ENCODE measurements at regions not wholly inside any gene's neighbourhood (a gene's known extent, or its start where the extent isn't known, plus 50 kb on each side); places are given as distances from the start of the nearest gene placed in this dataset.

DNA sequence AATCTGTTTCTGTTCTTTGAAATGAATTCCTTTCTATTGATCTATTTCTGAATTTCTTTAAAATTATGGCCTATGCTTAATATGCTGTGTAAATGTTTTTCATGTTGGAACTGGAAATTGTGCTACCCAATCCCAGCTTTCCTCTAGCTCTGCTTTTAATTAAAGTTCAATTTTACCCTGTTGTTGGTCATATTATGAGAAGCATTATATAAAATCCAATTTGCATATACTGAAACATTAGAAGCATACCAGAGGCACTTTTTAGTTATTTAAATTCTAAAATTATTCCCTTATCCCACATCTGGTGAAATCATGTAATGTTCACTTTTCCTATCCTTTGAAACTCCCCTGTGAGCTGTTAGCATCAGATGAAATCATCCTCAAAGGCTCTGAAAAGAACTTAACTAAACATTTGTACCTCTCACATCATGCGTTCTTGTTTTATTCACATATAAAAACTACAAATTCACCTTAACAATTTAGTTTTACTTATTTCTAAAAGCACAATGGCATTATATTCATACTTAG is 160.6 kb upstream of the COL21A1 start:
- no peak for DNase-seq

DNA sequence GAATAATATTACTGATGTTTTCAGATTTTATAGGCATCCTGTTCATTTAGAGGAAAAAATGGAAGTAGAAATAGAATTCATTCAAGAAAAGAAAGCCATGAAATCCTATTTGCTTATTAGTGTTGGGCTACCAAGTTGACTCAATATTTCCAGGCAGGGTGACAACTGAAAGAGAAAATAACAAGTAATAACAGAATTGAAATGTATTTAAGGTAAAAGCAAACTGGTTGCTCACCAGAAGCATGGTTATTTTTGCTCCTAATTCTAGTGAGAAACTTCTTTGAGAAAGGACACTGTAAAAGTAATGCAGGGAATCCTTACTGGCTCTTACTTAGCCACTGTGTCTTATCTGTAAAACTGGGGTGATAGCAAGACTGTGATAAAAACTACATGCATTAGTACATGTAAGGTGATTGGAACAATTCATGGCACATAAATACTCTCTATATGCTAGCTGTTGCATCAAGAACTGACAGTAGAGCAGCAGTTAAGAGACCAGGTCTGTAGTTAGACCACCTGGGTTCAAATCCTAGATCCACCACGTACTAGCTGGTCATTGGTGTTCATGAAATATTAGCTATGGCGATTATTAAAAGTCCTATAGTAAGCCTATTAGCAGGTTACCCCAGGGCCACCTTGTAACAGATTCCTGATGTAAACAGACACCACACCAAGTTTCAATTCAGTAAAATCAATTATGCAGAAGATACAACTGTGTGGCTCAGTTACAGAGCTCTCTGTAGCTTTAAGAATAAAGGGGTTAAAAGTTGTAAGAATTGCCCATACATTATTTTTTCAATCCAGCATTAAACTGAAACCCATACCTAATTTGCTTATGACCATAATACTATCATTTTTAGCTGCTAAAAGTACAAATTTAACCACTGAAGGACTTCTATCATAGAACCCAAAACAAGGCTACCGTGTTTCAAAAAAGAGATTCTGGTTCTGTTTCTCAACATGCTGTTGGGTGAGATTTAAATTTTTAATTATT is 159.2 kb upstream of the COL21A1 start:
- no peak for DNase-seq

DNA sequence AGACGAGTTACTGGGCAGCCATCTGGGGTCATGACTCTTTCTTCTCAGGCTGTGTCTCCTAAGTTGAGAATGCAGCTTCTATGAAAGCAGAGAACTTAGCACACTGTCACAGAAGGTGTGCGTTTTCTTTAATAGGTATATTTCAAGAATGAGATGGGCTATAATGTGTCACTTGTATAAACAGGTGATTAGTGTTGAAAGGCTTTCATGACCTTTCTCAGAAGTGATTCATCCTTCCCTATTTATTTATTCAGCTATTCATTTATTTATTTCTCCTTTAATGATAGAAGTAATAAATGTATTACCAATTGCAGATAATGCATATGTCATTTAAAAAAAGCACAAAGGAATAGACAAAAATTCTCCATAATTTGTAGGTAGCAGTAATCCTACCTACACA is 157.2 kb upstream of the COL21A1 start:
- no peak for DNase-seq

DNA sequence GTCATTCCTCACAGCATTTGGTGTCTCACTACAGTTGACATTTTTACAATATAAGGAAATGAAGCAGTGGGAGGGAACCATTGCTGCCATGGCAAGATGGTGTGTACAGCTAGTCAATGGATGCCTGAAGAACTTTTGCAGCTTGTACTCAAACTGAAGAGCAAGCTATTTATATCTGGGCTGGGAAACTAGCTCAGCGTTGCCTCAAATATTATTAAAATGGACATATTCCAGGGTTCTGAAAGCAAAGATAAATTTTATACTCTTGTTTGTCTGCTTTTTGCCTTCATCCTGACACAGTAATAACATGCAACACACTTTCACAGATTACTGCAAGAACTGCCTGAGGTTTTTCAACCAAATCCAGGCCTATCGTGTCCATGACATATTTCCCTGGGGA is 156.4 kb upstream of the COL21A1 start:
- DNase-seq, result no peak

DNA sequence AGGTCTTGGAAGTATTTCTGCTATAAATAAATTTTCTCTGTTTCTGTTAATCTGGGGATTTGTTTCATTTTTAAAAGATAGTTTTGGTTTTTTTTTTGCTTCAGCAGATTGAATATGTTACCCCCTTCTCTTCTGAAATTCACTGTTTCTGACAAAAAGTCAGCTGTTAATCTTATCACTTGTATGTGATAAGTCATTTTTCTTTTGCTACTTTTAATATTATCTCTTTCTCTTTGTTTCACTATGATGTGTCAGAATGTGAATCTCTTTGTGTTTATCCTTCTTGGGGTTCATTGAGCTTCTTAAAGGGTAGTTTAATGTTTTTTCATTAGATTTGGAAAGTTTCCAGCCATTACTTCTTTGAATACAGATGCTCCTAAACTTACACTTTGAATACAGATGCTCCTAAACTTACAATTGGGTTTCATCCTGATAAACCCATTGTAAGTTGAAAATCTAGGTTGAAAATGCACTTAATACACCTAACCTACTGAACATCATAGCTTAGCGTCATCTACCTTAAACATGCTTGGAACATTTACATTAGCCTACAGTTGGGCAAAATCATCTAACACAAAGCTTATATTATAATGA is 154.2 kb upstream of the COL21A1 start:
- DNase-seq, result no peak

DNA sequence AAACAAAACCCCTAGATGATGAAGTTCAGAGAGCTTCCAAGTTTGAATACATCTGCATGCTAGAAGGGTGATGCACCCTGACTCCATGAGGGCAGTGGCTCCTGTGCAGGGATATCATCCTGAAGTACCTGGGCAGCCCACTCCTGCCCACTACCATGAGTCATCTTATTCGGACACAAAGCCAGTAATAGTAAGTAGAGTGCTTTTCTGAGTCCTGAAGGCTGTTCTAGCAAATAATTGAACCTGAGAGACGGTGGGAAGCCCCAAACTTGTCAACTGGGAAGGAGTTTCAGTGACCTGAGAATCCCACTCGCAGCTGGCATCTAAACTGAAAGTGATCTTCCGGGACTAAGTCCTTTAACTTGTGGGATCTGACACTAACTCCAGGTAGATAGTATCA is 152.9 kb upstream of the COL21A1 start:
- DNase-seq, result no peak

DNA sequence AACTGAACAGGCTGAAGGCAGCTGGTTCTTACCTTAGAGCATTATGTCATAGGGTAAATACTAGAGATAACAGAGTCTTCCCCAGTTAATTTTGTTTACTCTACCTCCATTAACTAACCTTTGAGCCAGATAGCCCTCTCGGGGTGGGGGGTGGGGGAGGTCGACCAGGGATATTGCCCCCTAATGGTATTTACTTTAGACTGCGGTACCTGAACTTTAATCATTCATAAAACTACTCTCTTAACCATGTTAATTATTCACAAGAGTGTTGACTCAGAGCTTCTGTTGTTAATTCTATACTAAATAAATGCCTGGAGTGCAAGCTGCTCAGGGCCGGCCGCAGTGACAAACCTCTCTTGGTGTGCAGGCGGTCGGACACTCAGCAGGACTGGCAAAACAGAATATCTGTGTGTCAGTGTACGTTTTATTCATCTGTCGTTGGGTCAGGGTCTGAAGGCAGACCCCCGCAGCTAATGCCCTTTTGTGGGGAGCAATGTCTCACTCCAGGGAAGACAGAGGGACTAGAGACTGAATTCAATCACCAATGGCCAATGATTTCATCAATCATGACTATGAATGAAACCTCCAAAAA is 152.4 kb upstream of the COL21A1 start:
- DNase-seq, result no peak

DNA sequence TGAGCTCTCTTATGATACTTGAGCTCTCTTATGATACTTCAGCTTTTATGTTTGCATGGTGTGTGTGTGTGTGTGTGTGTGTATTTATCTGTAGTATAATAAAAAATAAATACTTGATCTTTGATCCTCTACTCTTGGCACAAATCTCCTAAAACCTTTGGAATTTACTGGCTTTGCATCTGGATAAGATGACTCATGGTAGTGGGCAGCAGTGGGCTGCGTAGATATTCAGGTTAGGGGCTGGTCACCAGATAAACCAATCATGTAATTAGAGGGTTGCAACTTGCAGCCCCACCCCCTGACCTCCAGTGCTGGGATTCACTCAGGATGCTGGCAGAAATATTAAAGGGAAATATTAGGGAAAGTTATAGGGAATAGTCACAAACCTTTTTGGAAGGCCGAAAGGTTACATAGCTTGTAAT is 151.9 kb upstream of the COL21A1 start:
- no peak for DNase-seq

DNA sequence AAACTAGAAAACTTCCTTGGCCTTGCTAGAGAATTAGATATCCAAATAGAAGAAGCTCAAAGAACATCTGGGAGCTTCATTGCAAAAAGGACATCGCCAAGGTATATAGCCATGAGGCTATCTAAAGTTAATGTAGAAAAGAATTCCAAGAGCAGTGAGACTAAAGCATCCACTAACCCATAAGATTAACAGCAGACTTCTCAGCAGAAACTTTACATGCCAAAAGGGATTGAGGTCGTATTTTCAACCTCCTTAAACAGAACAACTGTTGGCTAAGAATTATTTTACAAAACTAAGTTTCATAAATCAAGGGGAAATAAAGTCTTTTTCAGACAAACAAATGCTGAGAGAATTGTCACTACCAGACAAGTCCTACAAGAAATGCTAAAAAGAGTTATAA is 149.1 kb upstream of the COL21A1 start:
- no peak for DNase-seq

DNA sequence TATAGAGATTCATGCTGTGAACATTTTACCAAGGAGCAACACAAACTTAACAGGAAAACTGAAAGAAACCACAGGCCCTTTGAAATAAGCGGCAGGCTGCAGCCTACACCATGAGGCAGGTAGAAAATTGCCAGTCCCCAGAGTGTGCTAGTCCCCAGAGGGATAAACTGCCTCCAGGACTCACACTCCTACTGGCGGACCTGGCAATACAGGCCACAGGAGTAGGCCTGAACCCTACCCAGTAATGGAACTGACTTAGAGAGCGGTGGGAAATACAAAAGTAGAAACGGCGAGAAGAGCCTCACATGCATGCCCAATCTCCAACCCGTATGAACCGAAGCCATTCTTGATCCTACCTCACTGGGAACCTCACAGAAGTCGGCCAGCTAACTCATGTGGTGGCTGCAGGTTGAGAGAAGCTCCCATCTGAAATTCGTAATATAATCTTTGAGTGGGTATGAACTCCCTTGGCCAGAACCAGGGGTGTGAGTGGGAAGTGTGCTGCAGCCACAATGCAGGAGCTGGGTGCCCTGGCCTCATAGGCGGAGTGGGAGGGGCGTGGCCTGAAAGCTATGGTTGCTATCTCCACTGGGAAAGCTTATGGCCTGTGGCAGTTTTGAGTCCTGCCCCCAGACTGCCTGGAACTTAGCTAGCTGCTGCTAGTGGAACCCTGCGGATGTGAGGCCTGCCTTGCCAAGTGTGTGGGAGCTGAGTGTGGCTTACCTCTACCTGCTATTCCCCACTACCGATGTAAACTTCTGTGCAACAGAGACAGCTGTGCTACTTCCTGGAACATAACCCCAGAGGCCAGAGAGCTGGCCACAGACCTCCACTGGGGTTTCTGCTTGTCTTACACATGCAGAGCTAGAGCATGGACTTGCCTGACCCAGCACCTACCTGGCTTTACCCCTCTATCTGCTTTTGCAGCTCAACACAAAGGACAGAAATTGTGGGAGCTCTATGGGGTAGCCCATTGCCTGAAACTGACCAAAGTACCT is 146.5 kb upstream of the COL21A1 start:
- DNase-seq, result no peak

DNA sequence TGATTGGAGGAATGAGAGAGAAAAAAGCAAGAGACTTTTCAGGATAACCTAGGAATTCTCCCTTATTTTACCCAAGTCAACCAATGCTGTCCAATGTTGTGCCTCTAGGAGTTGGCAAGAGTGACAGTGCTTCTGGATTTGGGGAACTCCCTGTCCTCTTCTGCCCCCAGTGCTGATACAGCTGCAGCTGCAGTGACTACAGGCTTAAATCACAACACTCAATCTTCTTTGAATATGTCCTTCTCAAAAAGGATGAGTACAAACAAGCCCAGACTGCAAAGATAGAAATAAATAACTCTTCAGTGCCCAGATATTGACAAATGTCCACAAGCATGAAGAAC is 141.0 kb upstream of the COL21A1 start:
- no peak for DNase-seq

DNA sequence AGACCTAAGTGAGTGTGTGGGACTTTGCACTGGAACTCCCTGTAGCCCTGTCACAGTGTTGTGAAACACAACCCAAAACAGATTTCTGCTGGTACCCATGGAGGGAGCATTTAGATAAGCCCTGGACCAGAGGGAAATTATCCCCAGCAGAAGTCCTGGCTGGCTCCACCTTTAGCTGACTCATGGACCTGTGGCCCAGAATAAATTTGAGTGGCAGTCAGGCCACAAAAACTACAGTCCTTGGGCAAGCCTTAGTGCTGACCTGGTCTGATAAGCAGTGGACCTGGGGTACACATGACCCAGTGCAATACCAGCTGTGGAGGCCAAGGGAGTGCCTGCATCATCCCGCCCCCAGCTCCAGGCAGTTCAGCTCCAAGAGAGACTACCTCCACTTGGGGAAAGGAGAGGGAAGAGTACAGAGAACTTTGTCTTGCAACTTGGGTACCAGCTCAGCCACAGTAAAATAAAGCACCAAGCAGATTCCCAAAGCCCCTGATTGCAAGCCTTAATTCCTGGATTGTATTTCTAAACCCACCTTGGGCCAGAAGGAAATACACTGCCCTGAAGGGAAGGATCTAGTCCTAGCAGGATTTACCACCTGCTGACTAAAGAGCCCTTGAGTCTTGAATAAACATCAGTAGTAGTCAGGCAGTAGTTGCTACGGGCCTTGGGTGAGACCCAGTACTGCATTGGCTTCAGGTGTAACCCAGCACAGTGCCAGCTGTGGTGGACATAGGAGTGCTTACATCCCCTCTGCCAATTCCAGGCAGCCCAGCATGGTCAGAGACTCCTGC is 140.4 kb upstream of the COL21A1 start:
- no peak for DNase-seq

DNA sequence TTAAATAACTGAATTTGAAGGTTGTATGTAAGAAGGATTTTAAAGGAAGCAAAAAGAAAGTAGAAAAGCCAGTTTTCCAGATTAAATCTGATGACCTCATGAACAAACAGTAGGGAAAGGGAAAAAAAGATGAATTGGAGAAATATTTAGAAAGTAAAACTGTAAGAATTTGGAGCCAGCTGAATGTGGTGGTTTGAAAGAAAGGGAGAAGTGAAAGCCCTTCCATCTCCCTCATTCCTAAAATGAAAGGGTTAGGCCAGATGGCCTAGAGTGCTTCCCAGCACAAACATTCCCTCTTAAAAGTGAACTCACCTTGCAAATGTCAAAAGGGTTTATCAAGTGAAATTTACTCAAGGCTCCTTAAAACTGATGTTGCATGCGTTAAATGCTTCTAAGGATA is 139.3 kb upstream of the COL21A1 start:
- DNase-seq, result no peak

DNA sequence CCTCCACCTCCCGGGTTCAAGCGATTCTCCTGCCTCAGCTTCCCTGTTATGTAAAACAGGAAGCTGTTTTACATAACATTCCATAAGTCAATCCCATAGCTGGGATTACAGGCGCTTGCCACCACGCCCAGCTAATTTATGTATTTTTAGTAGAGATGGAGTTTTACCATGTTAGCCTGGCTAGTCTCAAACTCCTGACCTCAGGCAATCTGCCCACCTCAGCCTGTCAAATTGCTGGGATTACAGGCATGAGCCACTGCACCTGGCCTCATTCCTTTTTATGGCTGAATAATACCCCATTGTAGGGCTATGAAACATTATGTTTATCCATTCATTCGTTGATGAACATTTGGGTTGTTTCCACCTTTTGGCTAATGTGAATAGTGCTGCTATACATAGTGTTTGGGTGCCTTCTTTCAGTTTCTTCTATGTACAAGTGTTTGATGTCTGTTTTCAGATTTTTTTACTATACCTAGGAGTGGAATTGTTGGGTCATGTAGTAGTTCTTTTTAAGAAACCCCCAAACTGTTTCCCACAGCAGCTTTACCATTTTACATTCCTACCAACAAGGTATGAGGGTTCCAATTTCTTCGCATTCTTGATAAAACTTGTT is 138.7 kb upstream of the COL21A1 start:
- DNase-seq, result no peak

DNA sequence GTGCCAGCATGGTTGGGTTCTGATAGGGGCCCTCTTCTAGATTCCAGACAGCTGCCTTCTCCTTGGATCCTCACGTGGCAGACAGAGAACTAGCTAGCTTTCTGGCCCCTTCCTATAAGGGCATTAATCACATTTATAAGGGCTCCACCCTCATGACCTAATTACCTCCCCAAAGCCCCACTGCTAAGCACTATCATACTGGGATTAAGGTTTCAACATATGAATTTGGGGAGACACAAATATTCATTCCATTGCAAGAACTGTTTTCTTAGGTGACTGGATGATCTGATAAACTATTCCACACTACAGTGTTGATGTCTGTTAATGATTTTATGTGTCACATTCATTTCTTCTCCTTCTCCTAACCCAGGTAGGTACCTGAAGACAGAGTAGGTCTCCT is 135.8 kb upstream of the COL21A1 start:
- DNase-seq, result no peak

DNA sequence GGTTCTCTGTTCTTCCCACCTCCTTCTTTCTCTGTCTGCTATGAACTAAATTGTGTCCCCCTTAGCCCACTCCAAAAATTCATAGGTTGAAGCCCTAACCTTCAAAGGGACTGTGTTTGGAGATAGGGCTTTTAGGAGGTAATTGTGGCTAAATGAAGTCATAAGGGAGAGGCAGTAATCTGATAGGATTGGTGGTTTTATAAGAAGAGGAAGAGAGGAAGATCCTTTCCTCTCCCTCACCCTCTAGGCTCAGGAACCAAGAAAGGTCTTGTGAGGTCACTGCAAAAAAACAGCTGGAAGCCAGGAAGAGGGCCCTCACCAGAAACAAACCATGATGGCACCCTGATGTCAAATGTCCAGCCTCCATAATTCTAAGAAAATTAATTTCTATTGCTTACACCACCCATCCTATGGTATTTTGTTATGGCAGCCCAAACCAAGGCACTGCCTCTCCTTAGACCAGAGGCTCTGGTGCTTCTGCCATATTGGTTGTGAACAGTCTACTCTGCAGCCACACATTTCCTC is 135.1 kb upstream of the COL21A1 start:
- DNase-seq, result no peak

DNA sequence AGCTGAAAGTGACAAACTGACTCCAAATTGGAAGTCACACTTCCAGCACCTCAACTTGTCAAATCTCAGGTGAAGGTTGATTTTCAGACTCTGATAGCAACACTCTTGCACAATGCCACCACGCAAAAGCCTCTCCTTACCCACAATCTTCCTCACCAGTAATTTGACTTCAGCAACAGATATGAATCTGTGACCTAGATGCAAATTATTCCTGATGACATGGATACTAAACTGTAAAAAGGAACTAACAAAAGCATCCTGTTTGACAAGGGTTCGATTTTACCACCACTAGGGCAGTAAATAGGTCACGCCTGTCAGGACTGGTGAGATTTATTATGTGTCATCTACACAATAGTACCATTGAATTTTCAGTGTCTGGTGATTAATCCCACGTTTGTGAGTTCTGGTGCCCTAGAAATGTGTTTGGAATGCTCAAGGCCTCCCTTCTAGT is 134.4 kb upstream of the COL21A1 start:
- no peak for DNase-seq

DNA sequence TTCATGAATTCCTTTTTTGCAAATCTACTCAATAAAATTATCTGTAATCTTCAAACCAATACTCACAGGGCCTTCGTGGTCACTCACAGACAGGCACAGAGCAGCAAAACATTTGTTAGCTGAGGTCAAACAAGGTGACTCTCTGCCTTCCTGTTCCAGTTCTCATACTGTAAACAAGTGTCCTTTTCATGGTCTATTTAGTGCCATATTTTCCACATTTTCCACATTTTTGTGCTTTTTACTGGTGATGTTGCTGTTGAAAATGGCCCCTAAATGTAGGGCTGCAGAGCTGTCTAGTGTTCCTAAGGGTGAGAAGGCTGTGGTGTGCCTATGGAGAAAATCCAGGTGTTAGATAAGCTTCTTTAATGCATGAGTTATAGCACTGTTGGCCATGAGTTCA is 133.1 kb upstream of the COL21A1 start:
- no peak for DNase-seq

DNA sequence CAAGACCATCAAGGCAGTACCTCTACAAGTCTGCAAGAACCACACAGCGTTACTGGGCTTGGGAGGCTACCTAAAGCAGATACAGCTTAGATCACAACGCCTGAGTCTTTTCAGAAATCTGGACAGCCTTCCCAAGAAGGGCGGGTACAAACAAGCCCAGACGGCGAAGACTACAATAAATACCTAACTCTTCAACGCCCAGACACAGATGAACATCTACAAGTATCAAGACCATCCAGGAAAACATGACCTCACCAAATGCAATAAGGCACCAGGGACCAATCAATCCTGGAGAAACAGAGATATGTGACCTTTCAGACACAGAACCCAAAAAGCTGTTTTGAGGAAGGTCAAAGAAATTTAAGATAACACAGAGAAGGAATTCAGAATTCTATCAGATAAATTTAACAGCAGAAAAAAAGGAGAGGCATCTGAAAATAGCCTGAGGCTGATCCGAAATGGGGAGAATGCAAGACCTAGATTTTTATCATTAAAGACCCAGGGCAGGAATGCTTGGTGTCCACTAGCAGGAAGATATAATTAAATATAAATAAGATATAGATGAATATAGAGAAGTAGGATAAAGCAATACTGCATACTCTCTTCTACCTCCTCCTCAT is 131.7 kb upstream of the COL21A1 start:
- no peak for DNase-seq

DNA sequence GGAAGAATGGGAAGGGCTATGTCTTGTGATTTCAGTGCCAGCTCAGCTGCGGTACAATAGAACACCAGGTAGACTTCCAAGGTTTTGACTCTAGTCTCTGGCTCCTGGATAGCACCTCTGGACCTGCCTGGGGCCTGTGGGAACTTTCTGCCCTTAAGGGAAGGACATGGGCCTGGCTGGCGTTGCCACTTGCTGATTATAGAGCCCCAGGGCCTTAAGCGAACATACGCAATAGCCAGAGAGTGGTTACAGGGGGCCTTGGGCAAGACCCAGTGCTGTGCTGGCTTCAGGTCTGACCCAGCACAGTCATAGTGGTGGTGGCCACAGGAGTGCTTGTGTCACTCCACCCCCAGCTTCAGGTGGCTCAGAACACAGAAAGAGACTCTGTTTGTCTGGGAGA is 131.1 kb upstream of the COL21A1 start:
- DNase-seq, result no peak

DNA sequence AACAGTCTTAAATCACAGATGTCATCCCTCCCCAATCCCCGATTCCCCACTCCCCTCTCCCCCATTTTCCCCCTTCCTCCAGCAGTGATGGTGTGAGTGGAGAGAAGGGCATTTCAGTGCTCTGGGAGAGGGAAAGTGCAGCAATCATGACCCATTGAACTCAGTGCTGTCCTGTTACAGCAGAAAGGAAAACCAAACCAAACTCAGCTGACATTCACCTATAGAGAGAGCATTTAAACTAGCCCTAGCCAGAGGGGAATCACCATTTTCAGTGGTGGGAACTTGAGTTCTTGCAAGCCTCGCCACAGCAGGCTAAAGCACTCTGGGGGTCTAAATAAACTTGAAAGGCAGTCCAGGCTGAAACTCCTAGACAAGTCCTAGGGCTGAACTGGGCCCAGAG is 129.9 kb upstream of the COL21A1 start:
- no peak for DNase-seq

All from COR-L47 (cell line).